Upper lobe of left lung (tissue), 4 donors: ENCODE measurements at regions not wholly inside any gene's neighbourhood (a gene's known extent, or its start where the extent isn't known, plus 50 kb on each side); places are given as distances from the start of the nearest gene placed in this dataset.

Experiments used
- POLR2A ChIP-seq, 4 donors: fragments of 450-650 bp; IDR thresholded peaks; one replicate each; pipeline ENCODE4 v1.5.1; 2016 to 2017; ENCODE audit warnings: antibody characterized with exemption in 4 of 4, mild to moderate bottlenecking in 2 of 4
- POLR2AphosphoS5 ChIP-seq, 2 donors: sonication (generic); formaldehyde crosslinking; IDR thresholded peaks; one replicate each; pipeline ENCODE4 v1.5.1; 2017; ENCODE audit warnings: antibody characterized with exemption in 2 of 2

GRCh38 chr14:87758876-87759275 lies 234.1 kb downstream of the GALC start:
- TF ChIP-seq POLR2AphosphoS5 (IDR thresholded peaks at IDR 0.05) (no peak), POLR2A (IDR thresholded peaks at IDR 0.05) (no peak)
